ENCODE measurements at regions not wholly inside any gene's neighbourhood (a gene's known extent, or its start where the extent isn't known, plus 50 kb on each side); places are given as distances from the start of the nearest gene placed in this dataset.

- no peak overlapping the region for H4K8ac ChIP-seq (ENCODE audit: low read depth in 2 of 2, low read length in 2 of 2)
- H3K9me1 ChIP-seq (ENCODE audit: insufficient read depth, low read length) = no peaks in the 10 kb centered on the region
- no peak overlapping the region for H3K9ac ChIP-seq (ENCODE audit: low read depth, low read length)
- no peaks in the 10 kb centered on the region for H3K27me3 ChIP-seq (ENCODE audit: control insufficient read depth, insufficient read depth, low read length)
- no peaks in the 10 kb centered on the region for H4K20me1 ChIP-seq (ENCODE audit: insufficient read depth, low read length)
- H3K56ac ChIP-seq (ENCODE audit: extremely low read depth, insufficient read depth, low read length) = no peak overlapping the region
- H2BK15ac ChIP-seq (ENCODE audit: low read depth, low read length) = no peak overlapping the region
- H4K91ac ChIP-seq (ENCODE audit: insufficient read depth, low read depth, low read length) = no peak overlapping the region
- intact Hi-C loops (cut with micrococcal nuclease) = no loop called here
- CTCF ChIA-PET = interaction anchor here (2.0 kb wide), 1 partner anchor 267 kb away, joined by 6 read pairs; no protein-coding TSS in a partner anchor
- no peak overlapping the region for H3K4ac ChIP-seq (ENCODE audit: low read depth, low read length)
- in situ Hi-C loops (cut with MboI; ENCODE audit: low sequenced_read_pairs) = no loop called here
- no peak overlapping the region for H3K14ac ChIP-seq (replicated peaks; ENCODE audit: low read depth, low read length)
- dilution Hi-C loops (cut with HindIII; ENCODE audit: low sequenced_read_pairs, unreplicated experiment) = no loop called here
- no peak for DNase-seq
- no CpG with 5 or more reads among the region's 2 CpGs for WGBS, 2 experiments (ENCODE audit: extremely low coverage in 2 of 2, insufficient read length in 1 of 2)
- no peak overlapping the region for H3K18ac ChIP-seq (ENCODE audit: low read depth, low read length)
- H2BK120ac ChIP-seq (ENCODE audit: low read depth, low read length) = no peak overlapping the region
- H3K36me3 ChIP-seq (ENCODE audit: control insufficient read depth, insufficient read depth, low read length) = no peaks in the 10 kb centered on the region
- no peak overlapping the region for H2AK5ac ChIP-seq (ENCODE audit: low read depth, low read length)
- H2BK20ac ChIP-seq (ENCODE audit: low read depth, low read length) = no peak overlapping the region
- no peak overlapping the region for H3K4me3 ChIP-seq (ENCODE audit: insufficient read depth, low read depth, low read length)
- H3K4me2 ChIP-seq (ENCODE audit: low read depth, low read length) = no peak overlapping the region
- H2AK9ac ChIP-seq (replicated peaks; ENCODE audit: low read depth, low read length, poor library complexity) = no peak overlapping the region
- no peak for ATAC-seq (ENCODE audit: low read depth)
- no peak overlapping the region for H3K23ac ChIP-seq (ENCODE audit: low read depth, low read length)
- no peak overlapping the region for H2AFZ ChIP-seq (replicated peaks; ENCODE audit: low read length, poor library complexity)
- BruUV-seq (replicated peaks) = no TSS peak
- no peak overlapping the region for H3K27ac ChIP-seq (ENCODE audit: insufficient read depth, low read length)
- H3K9me3 ChIP-seq (ENCODE audit: control insufficient read depth, insufficient read depth, low read length) = no peaks in the 10 kb centered on the region
- H3K4me1 ChIP-seq (ENCODE audit: control insufficient read depth, insufficient read depth, low read length) = no peaks in the 10 kb centered on the region
- no peak overlapping the region for H4K5ac ChIP-seq (ENCODE audit: low read depth, low read length)
- no peak for TF ChIP-seq CHD1 (IDR thresholded peaks at IDR 0.05; ENCODE audit: low read depth, low read length)
- no peak for TF ChIP-seq MXI1 (IDR thresholded peaks at IDR 0.05; ENCODE audit: borderline replicate concordance, low read depth, low read length)
- no peak for TF ChIP-seq CEBPB (IDR thresholded peaks at IDR 0.05; ENCODE audit: low read depth, low read length)
- TF ChIP-seq RFX5 (IDR thresholded peaks at IDR 0.05; ENCODE audit: low read depth, low read length) = no peak
- no peak for TF ChIP-seq SMC3 (IDR thresholded peaks at IDR 0.05; ENCODE audit: low read depth, low read length)
- no peak for TF ChIP-seq BHLHE40 (IDR thresholded peaks at IDR 0.05; ENCODE audit: low read depth, low read length)
- no peak for TF ChIP-seq NFE2L2 (IDR thresholded peaks at IDR 0.05; ENCODE audit: low read depth, low read length)
- no peak for TF ChIP-seq MAZ (IDR thresholded peaks at IDR 0.05; ENCODE audit: borderline replicate concordance, low read depth, low read length)
- no peak for TF ChIP-seq POLR2A (IDR thresholded peaks at IDR 0.05; ENCODE audit: low read depth, low read length)
- TF ChIP-seq, protein P1, sequence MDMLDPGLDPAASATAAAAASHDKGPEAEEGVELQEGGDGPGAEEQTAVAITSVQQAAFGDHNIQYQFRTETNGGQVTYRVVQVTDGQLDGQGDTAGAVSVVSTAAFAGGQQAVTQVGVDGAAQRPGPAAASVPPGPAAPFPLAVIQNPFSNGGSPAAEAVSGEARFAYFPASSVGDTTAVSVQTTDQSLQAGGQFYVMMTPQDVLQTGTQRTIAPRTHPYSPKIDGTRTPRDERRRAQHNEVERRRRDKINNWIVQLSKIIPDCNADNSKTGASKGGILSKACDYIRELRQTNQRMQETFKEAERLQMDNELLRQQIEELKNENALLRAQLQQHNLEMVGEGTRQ (IDR thresholded peaks at IDR 0.05; ENCODE audit: low read depth, low read length) = no peak
- H3K79me1 ChIP-seq (ENCODE audit: low read depth in 1 of 2, low read length in 2 of 2) = no peaks in the 10 kb centered on the region
- POLR2A ChIA-PET (ENCODE audit: unreplicated experiment) = no interaction called here
- no peak overlapping the region for H2BK5ac ChIP-seq (ENCODE audit: low read depth, low read length, poor library complexity, severe bottlenecking)
These were observed 314.8 kb upstream of the TMTC4 start for GRCh38 chr13:100989392-100989791.
